NCI-H1417 (cell line): ENCODE measurements at regions not wholly inside any gene's neighbourhood (a gene's known extent, or its start where the extent isn't known, plus 50 kb on each side); places are given as distances from the start of the nearest gene placed in this dataset.

ENCODE experiments used
- DNase-seq, 3 experiments: peaks; one replicate each; lab custom pipeline; 2025; lab: John Stamatoyannopoulos, UW

GRCh38 chr15:37698679-37699078, 235.8 kb upstream of the TMCO5A start:
- no peak for DNase-seq

GRCh38 chr15:37701230-37701629, 233.2 kb upstream of the TMCO5A start:
- DNase-seq: no peak

- DNase-seq: peak in 1 of 3 experiments; percentile 3
Measured at GRCh38 chr15:37709669-37710068, 224.8 kb upstream of the TMCO5A start.

GRCh38 chr15:37715101-37715500, 219.3 kb upstream of the TMCO5A start:
- DNase-seq: no peak

GRCh38 chr15:37720267-37720666, 214.2 kb upstream of the TMCO5A start:
- no peak for DNase-seq

- no peak for DNase-seq
Measured at GRCh38 chr15:37731146-37731746, 203.2 kb upstream of the TMCO5A start.

GRCh38 chr15:37733628-37734027, 200.8 kb upstream of the TMCO5A start:
- peak in 1 of 3 experiments; percentile 6 for DNase-seq

GRCh38 chr15:37740623-37741141, 193.8 kb upstream of the TMCO5A start:
- no peak for DNase-seq

GRCh38 chr15:37743826-37744225, 190.6 kb upstream of the TMCO5A start:
- no peak for DNase-seq

GRCh38 chr15:37744521-37744920, 189.9 kb upstream of the TMCO5A start:
- no peak for DNase-seq

GRCh38 chr15:37751401-37751800, 183.0 kb upstream of the TMCO5A start:
- no peak for DNase-seq

- no peak for DNase-seq
Measured at GRCh38 chr15:37756407-37756806, 178.0 kb upstream of the TMCO5A start.

GRCh38 chr15:37758412-37758811, 176.0 kb upstream of the TMCO5A start:
- no peak for DNase-seq

GRCh38 chr15:37764733-37765191, 169.7 kb upstream of the TMCO5A start:
- DNase-seq: peak in 1 of 3 experiments; percentile 52

GRCh38 chr15:37765786-37766185, 168.7 kb upstream of the TMCO5A start:
- peak in 2 of 3 experiments; percentile 30 to 44 for DNase-seq

GRCh38 chr15:37767841-37768455, 166.5 kb upstream of the TMCO5A start:
- DNase-seq: no peak

GRCh38 chr15:37771465-37771864, 163.0 kb upstream of the TMCO5A start:
- no peak for DNase-seq

GRCh38 chr15:37773111-37773860, 161.2 kb upstream of the TMCO5A start:
- DNase-seq: no peak

- no peak for DNase-seq
Measured at GRCh38 chr15:37774961-37775360, 159.5 kb upstream of the TMCO5A start.

GRCh38 chr15:37777006-37777405, 157.4 kb upstream of the TMCO5A start:
- no peak for DNase-seq

GRCh38 chr15:37783290-37783689, 151.2 kb upstream of the TMCO5A start:
- no peak for DNase-seq

- DNase-seq: peak in 2 of 3 experiments; percentile 11 to 34
Measured at GRCh38 chr15:37788330-37788729, 146.1 kb upstream of the TMCO5A start.
